ENCODE measurements at regions not wholly inside any gene's neighbourhood (a gene's known extent, or its start where the extent isn't known, plus 50 kb on each side); places are given as distances from the start of the nearest gene placed in this dataset.

DNA sequence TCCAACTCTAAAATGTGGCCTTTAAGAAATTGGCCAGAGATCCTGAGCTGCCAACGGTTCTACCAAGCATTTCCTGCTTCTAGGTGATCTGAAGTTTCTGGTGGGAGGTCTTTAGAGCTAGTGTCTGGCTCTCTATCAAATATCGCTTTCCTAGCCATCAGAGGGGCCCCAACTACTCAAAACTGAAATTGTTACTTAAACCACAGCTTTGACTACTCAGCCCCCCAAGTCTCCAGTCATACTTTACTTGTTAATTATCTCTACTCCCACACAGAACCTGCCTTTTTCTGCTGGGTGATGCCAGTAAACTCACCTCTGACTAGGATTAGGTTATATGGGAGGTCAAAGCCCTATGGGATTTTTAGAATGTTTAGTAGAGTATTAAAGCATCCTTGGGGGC is 95.1 kb downstream of the FASLG start:
- H3K9me3 ChIP-seq (ENCODE audit: control insufficient read depth, low read depth, low read length), result no peaks in the 10 kb centered on the region
- no peaks in the 10 kb centered on the region for H3K4me1 ChIP-seq (ENCODE audit: control insufficient read depth, extremely low read depth, insufficient read depth, low read length)
- TF ChIP-seq CTCF (optimal IDR thresholded peaks at IDR 0.05 in 1 of 3, IDR thresholded peaks at IDR 0.05 in 1 of 3, conservative IDR thresholded peaks at IDR 0.05 in 1 of 3; ENCODE audit: extremely low read depth in 1 of 3, insufficient read depth in 2 of 3, low read length in 3 of 3) (no peak), EZH2 (IDR thresholded peaks at IDR 0.05; ENCODE audit: low read length) (no peak)
- H3K79me2 ChIP-seq (ENCODE audit: control insufficient read depth, insufficient read depth, low read length), result no peaks in the 10 kb centered on the region
- H3K4me3 ChIP-seq (ENCODE audit: control insufficient read depth in 2 of 3, extremely low read depth in 1 of 3, insufficient read depth in 2 of 3, low read depth in 1 of 3, low read length in 3 of 3), result no peak overlapping the region
- DNase-seq (ENCODE audit: low read depth, low spot score) (no peak), FAIRE-seq (no peak)
- H3K27ac ChIP-seq (ENCODE audit: control insufficient read depth, insufficient read depth, low read length), result no peak overlapping the region
- no peak overlapping the region for H3K9ac ChIP-seq (ENCODE audit: control insufficient read depth, extremely low read depth, insufficient read depth, low read length)
- H3K27me3 ChIP-seq (ENCODE audit: control insufficient read depth, extremely low read depth, insufficient read depth, low read length), result no peaks in the 10 kb centered on the region
- H3K4me2 ChIP-seq (ENCODE audit: control insufficient read depth, extremely low read depth, insufficient read depth, low read depth, low read length), result no peak overlapping the region
- H3K9me1 ChIP-seq (ENCODE audit: control insufficient read depth, extremely low read depth, insufficient read depth, low read length), result no peaks in the 10 kb centered on the region
- dilution Hi-C loops (cut with MboI; ENCODE audit: extremely low pct_ligation_motif_present, low sequenced_read_pairs), result no loop called here
- H3K36me3 ChIP-seq (ENCODE audit: control insufficient read depth in 2 of 2, extremely low read depth in 1 of 2, insufficient read depth in 2 of 2, low read length in 2 of 2), result no peaks in the 10 kb centered on the region
- no peak overlapping the region for H2AFZ ChIP-seq (ENCODE audit: control insufficient read depth, low read length)
- H4K20me1 ChIP-seq (ENCODE audit: control insufficient read depth, extremely low read depth, insufficient read depth, low read length), result no peaks in the 10 kb centered on the region

DNA sequence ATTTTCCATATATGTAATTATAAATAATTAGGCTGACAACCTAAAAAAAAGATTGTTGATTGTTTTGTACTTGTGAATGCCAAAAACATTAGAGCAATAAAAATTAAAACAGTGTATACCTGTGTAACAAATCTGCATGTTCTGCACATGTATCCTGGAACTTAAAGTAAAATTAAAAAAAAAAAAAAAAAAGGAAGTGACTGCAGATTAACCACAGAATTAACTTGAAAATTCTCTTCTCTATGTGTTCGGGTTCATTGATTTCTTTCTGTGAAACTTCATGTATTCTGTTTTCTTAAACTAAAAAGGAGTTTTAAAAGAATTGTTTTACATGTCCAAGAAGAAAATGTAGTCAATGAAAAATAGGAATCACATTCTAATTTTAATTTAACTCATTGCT is 95.7 kb downstream of the FASLG start:
- dilution Hi-C loops (cut with MboI; ENCODE audit: extremely low pct_ligation_motif_present, low sequenced_read_pairs), result no loop called here
- Histone ChIP-seq H2AFZ (ENCODE audit: control insufficient read depth, low read length) (no peak overlapping the region), H3K4me2 (ENCODE audit: control insufficient read depth, extremely low read depth, insufficient read depth, low read depth, low read length) (no peak overlapping the region), H3K27me3 (ENCODE audit: control insufficient read depth, extremely low read depth, insufficient read depth, low read length) (no peaks in the 10 kb centered on the region), H3K4me3 (ENCODE audit: control insufficient read depth in 2 of 3, extremely low read depth in 1 of 3, insufficient read depth in 2 of 3, low read depth in 1 of 3, low read length in 3 of 3) (no peak overlapping the region), H4K20me1 (ENCODE audit: control insufficient read depth, extremely low read depth, insufficient read depth, low read length) (no peaks in the 10 kb centered on the region), H3K27ac (ENCODE audit: control insufficient read depth, insufficient read depth, low read length) (no peak overlapping the region), H3K4me1 (ENCODE audit: control insufficient read depth, extremely low read depth, insufficient read depth, low read length) (no peaks in the 10 kb centered on the region), H3K9ac (ENCODE audit: control insufficient read depth, extremely low read depth, insufficient read depth, low read length) (no peak overlapping the region), H3K79me2 (ENCODE audit: control insufficient read depth, insufficient read depth, low read length) (no peaks in the 10 kb centered on the region), H3K9me3 (ENCODE audit: control insufficient read depth, low read depth, low read length) (no peaks in the 10 kb centered on the region), H3K9me1 (ENCODE audit: control insufficient read depth, extremely low read depth, insufficient read depth, low read length) (no peaks in the 10 kb centered on the region), H3K36me3 (ENCODE audit: control insufficient read depth in 2 of 2, extremely low read depth in 1 of 2, insufficient read depth in 2 of 2, low read length in 2 of 2) (no peaks in the 10 kb centered on the region)
- TF ChIP-seq CTCF (optimal IDR thresholded peaks at IDR 0.05 in 1 of 3, IDR thresholded peaks at IDR 0.05 in 1 of 3, conservative IDR thresholded peaks at IDR 0.05 in 1 of 3; ENCODE audit: extremely low read depth in 1 of 3, insufficient read depth in 2 of 3, low read length in 3 of 3), result no peak
- no peak for TF ChIP-seq EZH2 (IDR thresholded peaks at IDR 0.05; ENCODE audit: low read length)
- DNase-seq (ENCODE audit: low read depth, low spot score) (no peak), FAIRE-seq (no peak)
